Superior temporal gyrus (tissue), 1 donor: ENCODE measurements at regions not wholly inside any gene's neighbourhood (a gene's known extent, or its start where the extent isn't known, plus 50 kb on each side); places are given as distances from the start of the nearest gene placed in this dataset.

ENCODE experiments used
- DNase-seq: peaks from one replicate; pipeline ENCODE4 v3.0.0-alpha.2; 2016; ENCODE audit errors: extremely low spot score

- DNase-seq, result no peak
These were observed 365.9 kb downstream of the CRPPA start for GRCh38 chr7:16055263-16055976.

GRCh38 chr7:16051561-16052255 is 365.2 kb upstream of the MEOX2 start:
- DNase-seq, result no peak

GRCh38 chr7:16046041-16046440 is 359.6 kb upstream of the MEOX2 start:
- DNase-seq, result no peak

- no peak for DNase-seq
These were observed 358.8 kb upstream of the MEOX2 start for GRCh38 chr7:16045296-16045695.

GRCh38 chr7:16044645-16045044 is 358.2 kb upstream of the MEOX2 start:
- DNase-seq, result no peak

- no peak for DNase-seq
These were observed 353.9 kb upstream of the MEOX2 start for GRCh38 chr7:16040346-16040745.

- no peak for DNase-seq
These were observed 352.4 kb upstream of the MEOX2 start for GRCh38 chr7:16038906-16039305.

- DNase-seq, result no peak
These were observed 348.9 kb upstream of the MEOX2 start for GRCh38 chr7:16035392-16035791.

- DNase-seq, result no peak
These were observed 348.4 kb upstream of the MEOX2 start for GRCh38 chr7:16034866-16035265.

- no peak for DNase-seq
These were observed 347.9 kb upstream of the MEOX2 start for GRCh38 chr7:16034353-16034752.

- no peak for DNase-seq
These were observed 346.8 kb upstream of the MEOX2 start for GRCh38 chr7:16033233-16033632.

GRCh38 chr7:16028636-16029035 is 342.2 kb upstream of the MEOX2 start:
- no peak for DNase-seq

GRCh38 chr7:16028103-16028502 is 341.6 kb upstream of the MEOX2 start:
- DNase-seq, result no peak

GRCh38 chr7:16027396-16027795 is 340.9 kb upstream of the MEOX2 start:
- no peak for DNase-seq

- no peak for DNase-seq
These were observed 340.0 kb upstream of the MEOX2 start for GRCh38 chr7:16026253-16027020.

- no peak for DNase-seq
These were observed 339.2 kb upstream of the MEOX2 start for GRCh38 chr7:16025696-16026095.

GRCh38 chr7:16023503-16023902 is 337.0 kb upstream of the MEOX2 start:
- DNase-seq, result no peak

GRCh38 chr7:16023046-16023445 is 336.6 kb upstream of the MEOX2 start:
- no peak for DNase-seq

- no peak for DNase-seq
These were observed 335.4 kb upstream of the MEOX2 start for GRCh38 chr7:16021851-16022250.

GRCh38 chr7:16015981-16016380 is 329.5 kb upstream of the MEOX2 start:
- no peak for DNase-seq

GRCh38 chr7:16014031-16014430 is 327.5 kb upstream of the MEOX2 start:
- DNase-seq, result no peak

GRCh38 chr7:16007911-16008310 is 321.4 kb upstream of the MEOX2 start:
- no peak for DNase-seq

GRCh38 chr7:16004702-16005101 is 318.2 kb upstream of the MEOX2 start:
- no peak for DNase-seq
